ENCODE measurements at regions not wholly inside any gene's neighbourhood (a gene's known extent, or its start where the extent isn't known, plus 50 kb on each side); places are given as distances from the start of the nearest gene placed in this dataset.
"Not testable (repeated sequence)": the region's sequence is repeated elsewhere in the genome, so short reads cannot be mapped to it uniquely, and the experiment has no call there.

DNA sequence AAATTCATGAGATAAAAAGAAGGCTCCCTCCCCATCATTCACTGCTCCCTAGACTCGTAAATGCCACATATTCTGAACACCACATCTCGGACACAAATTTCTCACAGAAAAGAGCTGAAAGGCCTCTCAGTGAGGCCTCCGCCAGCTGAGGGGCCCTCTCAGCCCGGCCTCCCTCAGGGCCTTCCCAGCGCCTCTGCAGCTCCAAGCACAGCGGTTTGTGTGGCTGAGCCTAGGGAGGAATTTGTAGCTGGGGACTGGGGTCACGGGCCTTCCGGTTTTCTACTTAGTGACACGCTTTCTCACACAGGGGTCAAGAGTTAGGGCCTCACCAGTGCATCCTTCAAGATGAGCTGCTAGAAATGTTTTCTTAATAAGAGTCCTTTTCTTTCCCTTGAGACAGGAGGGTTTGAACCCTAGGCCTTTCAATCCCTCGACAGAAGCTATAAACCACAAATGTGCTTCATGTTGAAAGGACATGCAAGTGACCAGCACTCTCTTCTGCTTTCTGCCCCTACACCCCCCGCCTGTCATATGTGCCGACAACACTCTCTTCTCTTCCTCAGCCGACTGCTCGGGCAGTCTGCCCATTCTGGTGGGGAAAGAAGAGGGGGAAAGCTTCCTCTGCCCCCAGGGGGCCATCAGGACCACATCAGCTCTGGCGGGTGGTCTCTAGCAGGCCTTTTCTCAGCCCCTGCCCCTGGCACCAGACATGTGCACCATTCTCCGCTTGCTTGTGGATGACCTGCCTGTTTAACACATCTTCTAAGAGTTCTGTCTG, 104.9 kb downstream of the CHIC2 start:
- FAIRE-seq: peak; percentile 27
- no peak for DNase-seq (ENCODE audit: low spot score)

DNA sequence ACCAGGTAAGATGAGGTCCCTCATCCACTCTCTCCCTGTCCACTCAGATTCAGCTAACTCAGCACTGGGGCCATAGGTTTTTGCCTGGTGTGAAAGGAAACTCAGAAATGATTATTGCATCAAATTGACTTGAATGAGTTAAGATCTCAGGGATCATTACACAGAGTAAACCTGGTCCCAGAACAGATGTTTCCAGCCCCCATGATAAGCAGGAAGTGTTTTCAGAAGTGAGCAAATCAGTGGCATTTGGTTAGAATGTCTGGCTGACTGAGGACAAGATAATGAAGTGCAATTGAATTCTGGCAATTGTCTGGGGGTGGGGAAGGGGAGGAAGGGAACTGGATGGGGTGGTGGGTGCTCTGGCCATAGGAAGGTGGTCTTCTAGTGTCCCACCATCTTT, 108.0 kb downstream of the CHIC2 start:
- peak; percentile 59 for FAIRE-seq
- no peak for DNase-seq (ENCODE audit: low spot score)

DNA sequence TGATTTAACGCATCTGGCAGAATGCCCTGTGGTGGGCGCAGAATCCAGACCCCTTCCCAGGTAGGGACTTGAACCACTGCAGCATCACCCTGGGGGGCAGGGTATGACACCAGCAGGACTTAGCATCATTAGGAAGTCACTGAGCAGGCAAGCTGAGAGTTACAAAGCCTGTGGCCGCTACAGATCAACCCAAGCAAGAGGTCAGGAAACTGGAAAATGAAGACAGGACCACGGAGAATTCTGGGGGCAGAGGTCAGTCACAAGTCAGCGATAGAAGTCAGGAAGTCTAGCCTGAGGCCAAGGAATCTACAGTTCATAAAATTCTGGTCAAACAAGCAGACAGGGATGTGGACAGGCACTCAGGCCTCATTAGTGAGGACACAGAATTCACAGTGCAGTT, 108.4 kb downstream of the CHIC2 start:
- DNase-seq (ENCODE audit: low spot score) (no peak), FAIRE-seq (no peak)

DNA sequence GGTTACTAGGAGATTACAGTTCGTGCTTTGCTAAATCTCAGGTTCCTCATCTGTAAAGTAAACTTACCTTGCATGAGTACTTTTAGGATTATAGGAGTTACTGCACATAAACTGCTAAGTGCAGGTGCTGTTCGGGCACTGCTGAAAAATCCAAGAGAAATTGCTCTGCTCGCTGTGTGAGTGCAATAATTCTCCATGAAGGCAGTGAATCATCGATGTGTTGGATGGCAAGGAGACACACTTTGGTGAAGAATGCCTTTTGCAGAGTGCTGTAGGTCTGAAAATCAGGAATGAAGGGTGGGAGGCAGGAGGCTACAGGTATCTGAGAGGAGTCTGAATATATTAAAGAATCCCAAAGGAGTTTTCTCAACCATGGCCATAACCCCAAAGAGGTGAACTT, 113.0 kb downstream of the CHIC2 start:
- FAIRE-seq (peak; percentile 58), DNase-seq (ENCODE audit: low spot score) (no peak)

DNA sequence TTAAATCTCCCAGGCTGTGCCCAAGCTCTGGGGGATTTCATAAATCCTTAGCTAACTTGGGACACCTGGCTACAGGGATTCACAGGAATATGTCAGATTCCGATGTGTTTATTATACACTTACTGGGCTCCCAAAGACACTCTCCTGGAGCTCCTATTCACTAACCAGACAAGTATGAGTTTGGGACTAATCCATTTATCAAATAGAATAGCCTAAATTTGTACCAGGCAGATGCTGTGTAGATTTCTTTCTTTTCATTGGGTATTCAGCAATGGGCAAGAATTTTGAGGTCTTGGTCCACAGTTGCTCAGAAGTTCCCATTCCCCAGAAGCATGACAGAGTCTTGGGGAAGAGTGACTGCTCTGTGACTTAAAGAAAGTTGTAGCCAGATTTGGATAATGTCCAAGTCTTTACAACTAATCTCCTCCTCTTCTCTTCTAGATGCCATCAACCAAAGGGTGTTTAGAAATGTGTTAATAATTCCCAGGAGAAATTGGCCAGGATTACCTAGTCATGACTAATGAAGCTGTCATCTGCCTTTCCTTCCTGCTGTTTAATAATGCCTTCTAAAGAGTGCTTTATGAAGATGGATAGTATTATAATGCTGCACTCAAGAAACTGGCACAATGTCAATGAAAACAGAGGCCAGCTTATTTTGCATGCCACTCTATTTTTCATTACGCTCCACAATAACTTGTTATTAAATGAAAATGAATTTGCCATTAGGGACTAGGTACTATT, 120.9 kb downstream of the CHIC2 start:
- peak; percentile 57 for DNase-seq (ENCODE audit: low spot score)
- FAIRE-seq: no peak

DNA sequence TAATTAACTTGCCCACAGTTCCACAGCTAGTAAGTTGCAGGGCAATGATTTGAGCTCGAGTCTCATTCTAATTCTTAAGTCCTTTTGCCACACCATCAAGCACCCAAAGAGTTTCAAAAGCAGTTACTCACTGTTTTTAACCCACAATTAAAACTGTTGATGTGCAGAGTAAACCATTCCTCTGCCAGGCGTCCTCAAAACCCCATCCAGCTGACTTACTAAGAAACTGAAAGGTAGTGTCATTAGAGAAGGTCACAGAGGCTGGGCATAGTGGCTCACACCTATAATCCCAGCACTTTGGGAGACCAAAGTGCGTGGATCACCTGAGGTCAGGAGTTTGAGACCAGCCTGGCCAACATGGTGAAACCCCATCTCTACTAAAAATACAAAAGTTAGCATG, 121.7 kb downstream of the CHIC2 start:
- no peak for DNase-seq (ENCODE audit: low spot score)
- FAIRE-seq: no peak

DNA sequence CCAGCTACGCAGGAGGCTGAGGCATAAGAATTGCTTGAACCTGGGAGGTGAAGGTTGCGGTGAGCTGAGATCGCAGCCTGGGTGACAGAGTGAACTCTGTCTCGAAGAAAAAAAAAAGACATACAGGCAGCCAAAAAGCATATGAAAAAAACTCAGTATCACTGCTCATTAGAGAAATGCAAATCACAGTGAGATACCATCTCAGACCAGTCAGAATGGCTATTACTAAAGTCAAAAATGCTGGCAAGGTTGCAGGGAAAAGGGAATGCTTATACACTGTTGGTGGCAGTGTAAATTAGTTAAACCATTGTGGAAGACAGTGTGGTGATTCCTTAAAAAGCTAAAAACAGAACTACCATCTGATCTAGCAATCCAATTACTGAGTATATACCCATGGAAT, 123.1 kb downstream of the CHIC2 start:
- no peak for FAIRE-seq
- DNase-seq (ENCODE audit: low spot score): no peak

DNA sequence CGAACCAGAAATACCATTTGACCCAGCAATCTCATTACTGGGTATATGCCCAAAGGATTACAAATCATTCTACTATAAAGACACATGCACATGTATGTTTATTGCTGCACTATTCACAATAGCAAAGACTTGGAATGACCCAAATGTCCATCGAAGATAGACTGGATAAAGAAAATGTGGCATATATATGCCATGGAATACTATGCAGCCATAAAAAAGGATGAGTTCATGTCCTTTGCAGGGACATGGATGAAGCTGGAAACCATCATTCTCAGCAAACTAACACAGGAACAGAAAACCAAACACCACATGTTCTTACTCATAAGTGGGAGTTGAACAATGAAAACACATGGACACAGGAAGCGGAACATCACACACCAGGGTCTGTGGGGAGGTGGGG, 124.5 kb downstream of the CHIC2 start:
- FAIRE-seq; DNase-seq (ENCODE audit: low spot score): not testable (repeated sequence)

DNA sequence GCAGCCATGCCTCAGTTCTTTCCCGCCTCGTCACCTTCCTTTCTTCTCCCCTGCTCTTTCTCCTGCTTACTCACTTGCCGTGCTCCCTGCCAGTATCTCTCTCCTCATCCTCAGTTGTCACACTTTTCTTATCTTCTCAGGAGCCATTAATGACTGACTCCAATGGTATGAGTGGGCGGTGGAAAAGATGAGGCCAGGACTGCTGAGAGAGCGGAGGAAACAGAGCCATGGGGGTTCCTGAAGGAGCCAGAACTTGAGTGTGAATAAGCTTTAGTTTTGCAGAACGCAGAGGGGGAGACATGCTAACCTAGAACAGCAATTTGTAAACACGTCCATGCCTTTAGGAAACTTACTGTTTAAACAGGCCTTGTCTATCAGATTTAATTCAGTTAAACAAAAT, 126.5 kb downstream of the CHIC2 start:
- FAIRE-seq (peak; percentile 79), DNase-seq (ENCODE audit: low spot score) (peak; percentile 53)

DNA sequence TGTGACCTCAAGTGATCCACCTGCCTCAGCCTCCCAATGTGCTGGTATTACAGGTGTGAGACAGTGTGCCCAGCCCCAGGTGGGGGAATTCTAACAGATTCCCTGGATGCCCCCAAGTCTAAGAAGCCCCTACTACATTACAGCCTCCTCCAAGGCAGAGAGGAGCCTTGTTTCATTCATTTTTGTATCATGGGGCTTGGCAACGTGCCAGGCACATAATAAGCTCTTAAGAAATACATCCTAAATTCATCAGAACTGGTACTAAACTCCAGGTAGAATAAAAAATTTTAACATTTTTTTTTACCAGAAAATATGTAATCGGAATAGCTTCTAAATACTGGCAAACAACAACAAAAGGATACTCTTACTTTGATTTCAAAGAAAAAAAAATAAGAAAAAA, 127.1 kb downstream of the CHIC2 start:
- DNase-seq (ENCODE audit: low spot score) (no peak), FAIRE-seq (no peak)

DNA sequence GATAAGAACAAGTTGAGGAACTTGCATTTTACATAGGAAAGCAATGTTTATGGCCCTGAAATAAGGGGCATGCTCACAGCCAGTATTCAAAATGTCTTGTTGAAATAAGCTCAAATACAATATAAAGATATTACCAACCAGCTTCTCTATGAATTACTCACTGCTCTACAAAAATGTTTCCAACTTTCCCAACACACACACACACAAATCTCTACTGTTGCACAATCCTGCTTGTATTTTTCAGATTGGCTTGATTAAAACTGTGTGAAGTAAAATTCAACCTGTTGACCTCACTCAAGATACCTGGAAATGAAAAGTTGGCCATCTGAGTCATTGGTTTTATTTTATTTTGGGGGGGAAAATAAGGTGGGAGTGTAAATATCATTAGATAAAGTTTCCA, 128.6 kb downstream of the CHIC2 start:
- DNase-seq (ENCODE audit: low spot score) (no peak), FAIRE-seq (no peak)

DNA sequence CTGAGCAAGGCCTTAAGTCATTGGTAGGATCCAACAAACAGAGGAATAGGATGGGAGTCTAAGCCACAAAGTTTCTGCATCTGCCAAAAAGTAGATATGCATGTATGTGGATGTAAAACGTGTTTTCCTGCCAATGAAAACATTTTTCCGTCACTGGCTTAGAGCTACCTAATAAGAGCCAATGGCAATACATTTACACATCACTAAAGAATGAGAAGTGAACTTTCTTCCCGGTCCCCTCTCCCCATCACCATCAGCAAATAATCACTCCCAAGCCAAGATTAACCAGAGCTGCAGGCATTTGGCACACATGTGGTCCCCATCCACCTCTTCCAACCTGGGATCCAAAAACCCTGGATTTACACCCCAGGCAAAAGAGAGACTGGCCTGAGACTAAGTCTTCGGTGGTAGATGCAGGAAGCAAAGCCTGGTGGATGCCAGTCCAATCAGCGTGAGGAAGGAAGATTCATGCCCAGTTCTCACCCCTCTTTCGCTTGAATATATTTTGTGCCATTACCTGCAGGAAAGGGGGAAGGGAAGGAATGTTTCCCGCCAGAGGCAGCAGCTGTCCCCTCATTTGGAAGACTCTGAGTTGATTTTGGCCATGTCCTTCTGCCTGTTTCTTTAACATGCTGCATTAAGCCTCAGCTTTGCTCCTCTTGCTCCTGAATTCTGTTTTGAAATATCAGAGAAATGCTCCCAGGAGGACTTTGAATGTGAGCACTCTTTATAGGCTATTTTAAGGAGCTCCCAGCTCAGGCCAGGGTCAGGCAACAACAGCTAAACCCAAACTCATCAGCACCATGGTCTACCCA, 131.4 kb downstream of the CHIC2 start:
- FAIRE-seq: peak; percentile 13

DNA sequence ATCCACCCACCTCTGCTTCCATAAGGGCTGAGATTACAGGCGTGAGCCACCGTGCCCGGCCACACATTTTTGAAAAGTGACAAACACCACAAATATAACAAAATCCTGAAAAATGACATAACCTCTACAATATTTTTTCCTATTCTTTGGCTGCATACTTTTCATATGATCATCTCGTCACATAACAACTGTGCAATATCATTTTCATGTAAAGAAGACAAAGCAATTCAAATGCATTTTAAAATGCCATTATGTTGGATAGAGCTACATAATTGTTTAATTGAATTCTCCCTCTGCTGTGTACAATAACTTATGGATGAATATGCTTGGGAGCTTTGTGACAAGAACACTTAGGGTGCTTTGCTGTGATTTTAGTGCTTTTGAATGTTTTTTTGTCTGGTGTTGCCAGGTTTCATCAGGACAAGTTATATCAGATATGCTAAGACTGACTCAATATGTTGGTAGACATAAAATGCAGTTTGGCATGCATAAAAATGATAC, 132.9 kb downstream of the CHIC2 start:
- DNase-seq (ENCODE audit: low spot score) (no peak), FAIRE-seq (peak; percentile 83)

More for the DNA sequence above, 131.4 kb downstream of the CHIC2 start:
- DNase-seq (ENCODE audit: low spot score): no peak

DNA sequence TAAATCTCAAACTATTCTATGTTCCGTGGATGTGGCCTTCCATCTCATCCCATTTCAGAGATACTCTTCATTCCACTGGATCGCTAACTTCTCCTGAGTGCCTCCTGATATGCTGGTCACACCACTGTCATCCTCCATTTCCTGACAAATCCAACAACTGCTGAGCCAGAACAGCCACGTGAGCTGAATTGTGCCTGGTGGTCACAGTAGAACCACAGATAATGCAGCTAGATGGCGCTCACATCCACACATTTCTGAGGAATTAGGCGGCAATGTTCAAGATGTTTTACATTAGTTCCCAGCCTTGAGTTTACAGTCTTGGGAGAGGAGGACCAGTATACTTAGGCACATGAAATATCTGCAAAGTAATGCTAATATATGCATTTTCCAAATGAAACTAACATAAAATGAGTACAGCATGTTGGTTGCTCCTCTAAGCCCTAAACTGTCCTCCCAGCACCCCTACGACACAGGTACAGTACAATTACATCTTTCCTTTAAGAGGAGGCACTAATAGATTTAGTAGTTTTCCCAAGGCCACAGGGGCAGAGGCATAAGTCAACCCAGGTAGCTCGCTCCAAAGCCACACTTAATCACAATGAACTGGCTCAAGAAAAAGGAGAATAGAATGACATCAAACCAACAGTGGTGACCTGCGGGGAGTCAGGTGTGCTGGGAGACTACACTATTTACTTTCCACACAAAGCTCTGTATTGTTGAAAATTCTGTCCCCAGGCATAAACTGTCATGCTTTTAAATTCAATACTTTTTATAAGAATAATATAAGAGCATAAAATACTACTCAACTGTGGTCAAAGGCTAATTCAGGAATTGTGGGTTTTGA, 134.2 kb downstream of the CHIC2 start:
- FAIRE-seq (peak; percentile 99), DNase-seq (ENCODE audit: low spot score) (peak; percentile 88)

DNA sequence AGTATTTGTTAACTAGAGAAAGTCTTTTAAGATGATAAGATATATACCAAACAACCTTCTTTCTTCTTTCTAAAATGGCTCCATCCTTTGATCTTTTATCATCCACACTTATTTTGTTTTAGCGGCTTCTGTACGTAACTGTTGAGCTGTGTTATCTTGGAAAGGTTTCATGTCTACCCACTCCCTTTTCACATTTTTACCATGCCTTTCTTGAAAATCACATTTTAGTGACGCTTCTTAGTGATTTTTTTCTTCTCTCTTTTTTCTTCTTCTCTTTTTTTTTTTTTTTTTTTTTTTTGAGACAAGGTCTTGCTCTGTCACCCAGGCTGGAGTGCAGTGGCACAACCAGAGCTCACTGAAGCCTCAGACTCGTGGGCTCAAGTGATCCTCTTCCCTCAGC, 135.1 kb downstream of the CHIC2 start:
- FAIRE-seq (no peak), DNase-seq (ENCODE audit: low spot score) (no peak)

DNA sequence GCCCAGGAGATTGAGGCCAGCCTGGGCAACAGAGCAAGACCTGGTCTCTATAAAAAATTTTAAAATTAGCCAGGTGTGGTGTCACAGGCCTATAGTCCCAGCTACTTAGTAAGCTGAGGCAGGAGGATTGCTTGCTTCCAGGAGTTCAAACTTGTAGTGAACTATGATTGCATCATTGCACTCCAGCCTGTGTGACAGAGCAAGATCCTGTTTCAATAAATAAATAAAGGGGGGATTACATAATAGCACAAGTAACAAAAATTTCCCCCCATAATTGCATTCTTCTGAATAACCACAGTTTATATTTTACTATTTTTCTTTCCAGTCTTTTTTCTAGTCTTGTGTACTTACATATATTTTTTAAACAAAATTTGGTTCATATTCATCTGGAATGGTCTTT, 135.6 kb downstream of the CHIC2 start:
- FAIRE-seq: no peak
- no peak for DNase-seq (ENCODE audit: low spot score)

DNA sequence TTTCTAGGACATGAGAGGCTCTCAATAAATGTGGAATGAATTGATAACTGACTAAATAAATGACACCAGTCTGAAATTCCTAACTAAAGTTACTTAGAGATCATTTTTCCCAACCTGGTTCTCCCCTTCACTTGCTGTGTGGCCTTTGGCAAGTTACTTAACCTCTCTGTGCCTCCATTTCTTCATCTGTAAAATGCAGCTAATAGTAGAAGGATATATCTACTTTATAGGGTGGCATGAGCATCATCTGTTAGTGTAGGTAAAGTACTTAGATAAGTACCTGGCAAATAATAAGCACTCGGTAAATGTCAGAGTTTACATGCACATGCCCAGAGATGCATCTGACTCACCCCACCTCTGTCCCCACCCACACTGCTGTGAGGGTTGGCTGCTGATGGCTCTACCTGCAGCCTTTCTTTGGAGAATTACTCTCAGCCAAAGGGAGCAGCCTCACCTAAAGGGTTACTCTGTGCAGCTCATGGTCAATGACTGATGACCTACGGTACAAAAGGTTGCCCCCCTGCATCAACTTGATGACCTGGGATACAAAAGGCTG, 139.3 kb downstream of the CHIC2 start:
- no peak for DNase-seq (ENCODE audit: low spot score)
- FAIRE-seq: no peak

DNA sequence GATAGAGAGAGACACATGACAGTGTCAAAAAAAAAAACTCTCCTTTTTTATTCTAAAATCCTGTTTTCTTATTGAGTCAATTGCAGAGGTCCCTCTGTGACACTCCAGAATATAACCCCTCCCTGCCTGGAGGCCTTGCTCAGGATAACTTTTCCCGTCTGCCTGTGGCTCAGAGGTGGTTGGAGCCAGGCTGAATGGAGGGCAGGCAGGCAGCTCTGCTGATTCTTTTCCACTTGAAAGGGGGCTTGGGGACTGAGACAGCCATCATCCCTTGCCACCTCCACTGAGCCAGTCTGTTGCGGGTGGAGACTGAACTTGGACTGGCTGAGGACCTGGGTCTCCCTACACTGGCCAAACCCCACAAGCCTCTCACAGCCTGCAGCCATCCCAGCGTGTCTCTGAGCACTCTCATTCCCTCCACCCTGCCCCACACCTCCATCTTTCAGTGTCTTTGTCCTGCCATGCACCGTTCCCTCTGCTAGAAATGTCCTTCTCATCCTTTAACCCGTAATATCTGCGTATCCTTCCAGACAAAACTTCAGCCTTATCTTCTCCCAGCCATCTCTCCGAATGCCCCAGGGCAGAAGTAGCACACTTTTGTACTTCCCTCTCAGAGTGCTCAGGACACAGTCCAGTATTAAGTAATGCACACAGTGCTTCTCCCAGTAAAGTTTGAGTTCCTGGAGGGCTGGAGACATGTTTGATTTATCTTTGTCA, 139.9 kb downstream of the CHIC2 start:
- FAIRE-seq (peak; percentile 80), DNase-seq (ENCODE audit: low spot score) (no peak)

DNA sequence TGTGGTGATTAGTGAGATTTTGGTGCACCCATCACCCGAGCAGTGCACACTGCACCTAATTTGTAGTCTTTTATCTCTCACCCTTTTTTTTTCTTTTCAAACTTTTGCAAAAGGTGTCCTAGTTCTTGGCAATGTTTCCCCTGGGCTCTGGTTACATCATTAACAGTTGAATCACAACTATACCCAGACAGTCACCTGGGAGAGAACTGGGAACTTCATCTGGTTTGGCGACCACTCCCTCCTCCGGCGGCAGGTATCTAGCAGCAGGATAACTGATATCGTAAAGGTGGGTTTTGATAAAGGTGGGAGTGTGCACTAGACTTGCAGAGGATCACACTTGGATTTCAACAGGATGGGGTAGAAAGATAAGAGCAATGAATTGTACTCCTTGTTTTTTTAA, 140.5 kb downstream of the CHIC2 start:
- FAIRE-seq (no peak), DNase-seq (ENCODE audit: low spot score) (no peak)

DNA sequence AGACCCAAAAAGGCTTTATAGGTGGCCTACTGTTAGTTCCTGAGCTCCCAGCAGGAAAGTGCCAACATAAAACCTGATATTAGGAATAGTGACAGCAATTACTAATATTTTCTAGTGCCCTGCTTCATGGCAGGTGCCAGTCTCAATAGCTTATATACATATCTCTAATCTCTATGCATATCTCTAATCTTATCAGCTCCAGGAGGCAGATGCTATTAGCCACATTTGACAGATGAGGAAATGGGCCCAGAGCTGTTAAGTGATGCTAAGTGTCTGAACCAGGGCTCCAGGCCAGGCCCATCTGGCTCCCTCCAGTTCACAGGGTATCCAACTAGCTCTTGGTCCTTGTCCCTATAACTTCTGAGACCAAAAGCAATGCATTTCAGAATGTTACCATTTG, 142.5 kb downstream of the CHIC2 start:
- no peak for FAIRE-seq

More for the DNA sequence above, 142.5 kb downstream of the CHIC2 start:
- no peak for DNase-seq (ENCODE audit: low spot score)

All from urothelium cell line (cell line).